ENCODE measurements at regions not wholly inside any gene's neighbourhood (a gene's known extent, or its start where the extent isn't known, plus 50 kb on each side); places are given as distances from the start of the nearest gene placed in this dataset.

- no peaks in the 10 kb centered on the region; the same call in 1 of the 2 replicates for H3K36me3 ChIP-seq (replicated peaks)
- in situ Hi-C loops (cut with MboI; ENCODE audit: low sequenced_read_pairs), result no loop called here
- DNase-seq (ENCODE audit: low spot score in 2 of 2), result peak; percentile 14 to 87
- H3K4me1 ChIP-seq, result peaks cover 25% of the 10 kb centered on the region
- H3K27me3 ChIP-seq (ENCODE audit: low read depth), result no peaks in the 10 kb centered on the region
- peaks cover 4% of the 10 kb centered on the region; the same call in 1 of the 2 replicates for H3K9me3 ChIP-seq
- no peak overlapping the region for H3K4me3 ChIP-seq
These were observed 288.1 kb downstream of the TMEM167A start for GRCh38 chr5:82789095-82789494.

DNA sequence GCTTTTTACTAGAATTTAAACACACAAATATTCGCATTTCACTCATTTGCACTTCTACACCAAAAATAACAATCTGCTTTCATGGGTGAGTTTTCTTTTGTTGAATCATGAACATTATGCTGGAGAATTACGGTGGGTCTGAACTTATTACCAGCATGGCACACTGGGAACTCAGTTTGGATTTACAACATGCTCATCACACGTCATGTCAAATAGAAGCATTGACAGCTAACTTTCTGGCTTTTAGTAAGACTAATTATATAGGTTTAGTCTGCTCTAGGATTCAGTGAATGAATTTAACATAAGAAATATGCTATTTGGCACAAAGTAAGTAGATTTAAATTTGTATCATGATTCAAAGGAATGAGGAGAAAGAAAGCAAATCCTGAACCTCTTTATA is 290.4 kb downstream of the TMEM167A start:
- H3K4me1 ChIP-seq, result peaks cover 24% of the 10 kb centered on the region
- H3K36me3 ChIP-seq (replicated peaks), result no peaks in the 10 kb centered on the region
- H3K4me3 ChIP-seq, result no peak overlapping the region
- no peak for DNase-seq (ENCODE audit: low spot score in 2 of 2)
- in situ Hi-C loops (cut with MboI; ENCODE audit: low sequenced_read_pairs), result no loop called here
- H3K9me3 ChIP-seq, result peaks cover 4% of the 10 kb centered on the region; the same call in 1 of the 2 replicates
- H3K27me3 ChIP-seq (ENCODE audit: low read depth), result no peaks in the 10 kb centered on the region

GRCh38 chr5:82785882-82786509 is 291.2 kb downstream of the TMEM167A start:
- H3K27me3 ChIP-seq (ENCODE audit: low read depth), result no peaks in the 10 kb centered on the region
- H3K4me3 ChIP-seq, result no peak overlapping the region
- H3K9me3 ChIP-seq, result no peaks in the 10 kb centered on the region
- H3K36me3 ChIP-seq (replicated peaks), result no peaks in the 10 kb centered on the region
- peak in 1 of 2 experiments; percentile 67 for DNase-seq (ENCODE audit: low spot score in 2 of 2)
- in situ Hi-C loops (cut with MboI; ENCODE audit: low sequenced_read_pairs), result no loop called here
- H3K4me1 ChIP-seq, result peaks cover 24% of the 10 kb centered on the region

DNA sequence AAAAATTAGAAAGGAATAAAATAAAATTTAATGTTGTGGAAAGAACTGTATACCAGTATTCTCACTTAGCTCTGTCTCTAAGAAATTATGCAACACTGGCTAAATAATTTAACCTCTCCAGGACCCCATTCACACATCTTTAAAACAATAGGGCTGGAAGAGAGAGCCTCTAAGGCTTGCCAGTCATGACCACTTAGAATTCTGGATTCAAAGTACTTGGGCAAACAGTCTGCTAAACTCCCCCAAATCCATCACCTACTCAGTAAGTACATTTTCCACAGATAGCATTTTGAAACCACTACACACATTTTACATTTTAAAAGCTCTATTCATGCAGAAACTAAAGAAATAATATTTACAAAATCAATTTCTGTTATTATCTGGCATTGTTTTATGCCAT is 291.7 kb downstream of the TMEM167A start:
- H3K27me3 ChIP-seq (ENCODE audit: low read depth), result no peaks in the 10 kb centered on the region
- in situ Hi-C loops (cut with MboI; ENCODE audit: low sequenced_read_pairs), result no loop called here

GRCh38 chr5:82784521-82784920 is 292.7 kb downstream of the TMEM167A start:
- Histone ChIP-seq H3K36me3 (replicated peaks) (no peaks in the 10 kb centered on the region), H3K9me3 (no peaks in the 10 kb centered on the region), H3K27me3 (ENCODE audit: low read depth) (no peaks in the 10 kb centered on the region), H3K4me3 (no peak overlapping the region), H3K4me1 (peaks cover 21% of the 10 kb centered on the region)
- no peak for DNase-seq (ENCODE audit: low spot score in 2 of 2)
- in situ Hi-C loops (cut with MboI; ENCODE audit: low sequenced_read_pairs), result no loop called here

More for the DNA sequence above, 291.7 kb downstream of the TMEM167A start:
- DNase-seq (ENCODE audit: low spot score in 2 of 2), result peak in 1 of 2 experiments; percentile 20
- H3K4me3 ChIP-seq, result no peak overlapping the region
- H3K9me3 ChIP-seq, result no peaks in the 10 kb centered on the region
- H3K36me3 ChIP-seq (replicated peaks), result no peaks in the 10 kb centered on the region
- H3K4me1 ChIP-seq, result peaks cover 24% of the 10 kb centered on the region

DNA sequence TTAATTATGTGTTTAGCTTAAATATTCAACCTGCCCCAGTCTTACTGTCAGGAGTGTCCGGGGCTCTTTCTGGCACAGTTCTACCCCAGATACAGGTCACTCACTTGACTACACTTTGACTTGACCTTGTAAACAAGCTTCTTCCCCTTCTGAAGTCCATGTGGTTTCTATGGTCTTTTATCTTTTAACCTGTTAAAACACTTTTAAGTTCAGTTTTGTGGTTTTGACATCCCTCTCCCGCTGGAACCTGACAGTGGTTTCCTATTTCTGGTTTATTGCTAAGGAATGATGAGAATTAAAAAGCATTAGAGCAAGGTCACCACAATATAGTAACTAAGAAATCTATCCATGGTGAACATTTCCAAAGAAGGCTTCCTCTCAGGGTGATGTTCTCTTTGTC is 300.1 kb downstream of the TMEM167A start:
- DNase-seq (ENCODE audit: low spot score in 2 of 2), result no peak
- H3K4me1 ChIP-seq, result no peaks in the 10 kb centered on the region
- no peak overlapping the region for H3K4me3 ChIP-seq
- H3K27me3 ChIP-seq (ENCODE audit: low read depth), result no peaks in the 10 kb centered on the region
- H3K36me3 ChIP-seq (replicated peaks), result no peaks in the 10 kb centered on the region
- in situ Hi-C loops (cut with MboI; ENCODE audit: low sequenced_read_pairs), result no loop called here
- no peaks in the 10 kb centered on the region for H3K9me3 ChIP-seq

DNA sequence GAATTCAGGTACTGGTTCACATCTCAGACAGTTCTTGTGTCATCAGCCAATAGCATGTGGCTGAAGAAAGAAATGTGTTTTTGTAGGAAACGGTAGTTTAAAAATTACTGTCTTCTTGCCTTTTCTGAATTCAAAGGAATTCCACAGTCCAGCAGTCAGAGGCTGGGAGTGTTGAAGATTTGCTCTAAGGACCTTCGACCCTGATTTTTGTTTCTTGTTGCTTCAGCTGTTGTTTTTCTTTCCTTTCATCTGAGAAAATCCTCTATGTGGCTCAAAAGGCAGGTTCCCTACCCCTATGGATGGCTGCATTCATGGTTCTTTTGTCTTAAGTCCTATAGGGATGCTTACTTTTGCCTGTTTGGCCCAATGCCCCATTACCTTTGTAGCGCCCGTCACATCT is 304.9 kb downstream of the TMEM167A start:
- Histone ChIP-seq H3K9me3 (no peaks in the 10 kb centered on the region), H3K4me1 (no peaks in the 10 kb centered on the region), H3K36me3 (replicated peaks) (no peaks in the 10 kb centered on the region), H3K4me3 (no peak overlapping the region), H3K27me3 (ENCODE audit: low read depth) (no peaks in the 10 kb centered on the region)
- in situ Hi-C loops (cut with MboI; ENCODE audit: low sequenced_read_pairs), result no loop called here
- DNase-seq (ENCODE audit: low spot score in 2 of 2), result no peak

DNA sequence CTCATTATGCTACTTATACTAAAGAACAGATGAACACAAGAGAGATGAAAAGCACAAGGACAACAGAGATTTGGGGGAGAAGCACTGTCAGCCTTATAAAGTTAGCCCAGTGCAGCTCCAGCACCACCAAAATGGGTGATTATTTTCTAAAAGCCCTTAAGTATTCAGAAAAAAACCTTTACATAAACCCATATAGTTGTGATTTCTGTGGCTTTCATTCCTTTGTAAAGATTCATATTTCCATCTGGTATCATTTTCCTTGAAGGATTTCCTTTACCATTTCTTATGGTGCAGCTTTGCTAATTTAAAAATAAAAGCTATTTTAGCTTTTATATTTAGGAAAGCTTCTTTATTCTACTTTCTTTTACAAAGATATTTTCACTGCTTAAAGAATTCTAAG is 311.0 kb downstream of the TMEM167A start:
- no peaks in the 10 kb centered on the region for H3K36me3 ChIP-seq (replicated peaks)
- H3K4me3 ChIP-seq, result no peak overlapping the region
- H3K27me3 ChIP-seq (ENCODE audit: low read depth), result no peaks in the 10 kb centered on the region
- in situ Hi-C loops (cut with MboI; ENCODE audit: low sequenced_read_pairs), result no loop called here
- no peaks in the 10 kb centered on the region for H3K9me3 ChIP-seq
- DNase-seq (ENCODE audit: low spot score in 2 of 2), result no peak
- H3K4me1 ChIP-seq, result no peaks in the 10 kb centered on the region

DNA sequence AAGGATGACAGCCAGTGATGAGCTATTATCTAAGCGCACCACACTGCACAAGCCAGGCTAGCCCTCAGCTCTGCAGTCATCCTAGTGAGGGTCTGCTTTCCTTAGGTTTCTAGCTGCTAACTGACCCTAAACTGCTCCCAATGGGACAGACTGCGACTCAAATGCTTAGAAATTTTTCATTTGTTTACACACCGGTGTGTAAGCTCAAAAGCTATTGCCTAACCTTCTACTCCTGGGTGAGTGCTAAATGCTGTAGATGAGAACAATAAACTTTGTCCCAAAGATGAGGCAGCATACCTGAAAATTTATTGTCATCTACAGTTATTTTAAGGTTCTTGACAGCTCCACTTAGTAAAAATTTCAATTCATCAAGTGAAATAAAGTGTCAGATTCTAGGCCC is 311.4 kb downstream of the TMEM167A start:
- H3K4me1 ChIP-seq, result no peaks in the 10 kb centered on the region
- in situ Hi-C loops (cut with MboI; ENCODE audit: low sequenced_read_pairs), result no loop called here
- DNase-seq (ENCODE audit: low spot score in 2 of 2), result no peak

GRCh38 chr5:82760856-82761255 is 316.3 kb downstream of the TMEM167A start:
- no peak for DNase-seq (ENCODE audit: low spot score in 2 of 2)
- H3K9me3 ChIP-seq, result no peaks in the 10 kb centered on the region
- no peak overlapping the region for H3K4me3 ChIP-seq
- no peaks in the 10 kb centered on the region for H3K36me3 ChIP-seq (replicated peaks)
- no peaks in the 10 kb centered on the region for H3K27me3 ChIP-seq (ENCODE audit: low read depth)
- peaks cover 3% of the 10 kb centered on the region; the same call in 1 of the 2 replicates for H3K4me1 ChIP-seq
- in situ Hi-C loops (cut with MboI; ENCODE audit: low sequenced_read_pairs), result no loop called here

More for the DNA sequence above, 311.4 kb downstream of the TMEM167A start:
- no peaks in the 10 kb centered on the region for H3K36me3 ChIP-seq (replicated peaks)
- H3K9me3 ChIP-seq, result no peaks in the 10 kb centered on the region
- no peak overlapping the region for H3K4me3 ChIP-seq
- no peaks in the 10 kb centered on the region for H3K27me3 ChIP-seq (ENCODE audit: low read depth)

GRCh38 chr5:82758881-82759280 is 318.3 kb downstream of the TMEM167A start:
- H3K4me3 ChIP-seq, result no peak overlapping the region
- in situ Hi-C loops (cut with MboI; ENCODE audit: low sequenced_read_pairs), result no loop called here
- no peaks in the 10 kb centered on the region for H3K9me3 ChIP-seq

GRCh38 chr5:82754759-82755158 is 322.4 kb downstream of the TMEM167A start:
- no peaks in the 10 kb centered on the region for H3K27me3 ChIP-seq (ENCODE audit: low read depth)
- H3K4me3 ChIP-seq, result no peak overlapping the region
- no peaks in the 10 kb centered on the region for H3K36me3 ChIP-seq (replicated peaks)
- H3K4me1 ChIP-seq, result peaks cover 3% of the 10 kb centered on the region; the same call in 1 of the 2 replicates
- H3K9me3 ChIP-seq, result no peaks in the 10 kb centered on the region
- in situ Hi-C loops (cut with MboI; ENCODE audit: low sequenced_read_pairs), result no loop called here
- no peak for DNase-seq (ENCODE audit: low spot score in 2 of 2)

More at GRCh38 chr5:82758881-82759280, 318.3 kb downstream of the TMEM167A start:
- Histone ChIP-seq H3K4me1 (peaks cover 3% of the 10 kb centered on the region; the same call in 1 of the 2 replicates), H3K27me3 (ENCODE audit: low read depth) (no peaks in the 10 kb centered on the region), H3K36me3 (replicated peaks) (no peaks in the 10 kb centered on the region)
- DNase-seq (ENCODE audit: low spot score in 2 of 2), result no peak

DNA sequence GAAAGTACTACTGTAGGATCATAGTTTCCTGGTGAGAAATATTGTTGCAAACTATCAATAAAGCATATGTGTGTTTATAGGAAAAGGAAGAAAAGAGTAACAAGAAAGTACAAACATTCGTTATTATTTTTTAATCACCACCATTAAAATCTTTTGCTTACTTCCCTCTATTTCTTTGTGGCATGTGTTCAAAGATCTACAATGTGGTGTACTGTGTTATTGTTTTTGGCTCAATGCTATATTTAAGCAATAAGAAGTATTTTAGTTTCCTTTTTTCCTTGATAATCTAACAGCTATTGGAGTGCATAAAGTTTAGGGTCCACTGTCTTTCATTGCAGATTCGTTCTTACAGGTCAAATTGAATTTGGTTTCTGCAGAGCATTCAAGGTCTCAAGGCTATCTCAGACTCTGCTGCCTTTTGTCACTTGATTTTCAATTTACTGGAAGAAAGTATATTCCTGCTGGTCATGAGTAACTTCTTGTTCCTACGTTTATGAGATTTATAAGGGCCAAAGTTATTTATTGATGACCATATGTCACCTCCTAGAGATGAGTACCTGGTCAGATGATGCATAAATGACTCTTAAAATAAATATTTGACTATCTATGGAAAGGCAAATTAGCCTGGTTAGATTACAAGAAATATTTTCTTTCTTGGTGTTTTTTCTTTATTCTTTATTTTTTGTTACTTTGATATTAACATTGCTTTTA is 323.0 kb downstream of the TMEM167A start:
- Histone ChIP-seq H3K27me3 (ENCODE audit: low read depth) (no peaks in the 10 kb centered on the region), H3K4me1 (peaks cover 3% of the 10 kb centered on the region; the same call in 1 of the 2 replicates), H3K9me3 (no peaks in the 10 kb centered on the region), H3K36me3 (replicated peaks) (no peaks in the 10 kb centered on the region), H3K4me3 (no peak overlapping the region)
- DNase-seq (ENCODE audit: low spot score in 2 of 2), result no peak
- in situ Hi-C loops (cut with MboI; ENCODE audit: low sequenced_read_pairs), result no loop called here

GRCh38 chr5:82753374-82753773 is 323.8 kb downstream of the TMEM167A start:
- Histone ChIP-seq H3K36me3 (replicated peaks) (no peaks in the 10 kb centered on the region), H3K4me3 (no peak overlapping the region), H3K27me3 (ENCODE audit: low read depth) (no peaks in the 10 kb centered on the region), H3K9me3 (no peaks in the 10 kb centered on the region), H3K4me1 (peaks cover 1% of the 10 kb centered on the region; the same call in 1 of the 2 replicates)
- DNase-seq (ENCODE audit: low spot score in 2 of 2), result no peak
- in situ Hi-C loops (cut with MboI; ENCODE audit: low sequenced_read_pairs), result no loop called here
